Activated naive CD8-positive, alpha-beta T cell treated with anti-CD3 and anti-CD28 coated beads, Interleukin-2, amount 50 U/mL, for 24 hours (primary cell): ENCODE measurements at regions not wholly inside any gene's neighbourhood (a gene's known extent, or its start where the extent isn't known, plus 50 kb on each side); places are given as distances from the start of the nearest gene placed in this dataset.
"Not testable (repeated sequence)": the region's sequence is repeated elsewhere in the genome, so short reads cannot be mapped to it uniquely, and the experiment has no call there.

Source experiments
- ATAC-seq: fragments of 150-1000 bp; cut with Tn5 transposase; one replicate; pipeline ENCODE4 v1.10.0; 2021
- DNase-seq: peaks from one replicate; pipeline ENCODE4 v3.0.0; 2021
- H3K27ac Mint-ChIP-seq: one replicate; pipeline ENCODE4 v1.8.0; 2021; ENCODE audit warnings: mild to moderate bottlenecking, mixed read lengths
- H3K27me3 Mint-ChIP-seq: one replicate; pipeline ENCODE4 v1.8.0; 2021; ENCODE audit warnings: mixed read lengths
- H3K36me3 Mint-ChIP-seq: one replicate; pipeline ENCODE4 v1.8.0; 2021; ENCODE audit warnings: low read depth, mixed read lengths
- H3K4me1 Mint-ChIP-seq: one replicate; pipeline ENCODE4 v1.8.0; 2021; ENCODE audit warnings: mixed read lengths
- H3K4me3 Mint-ChIP-seq: one replicate; pipeline ENCODE4 v1.8.0; 2021; ENCODE audit warnings: mild to moderate bottlenecking, moderate library complexity, mixed read lengths
- H3K9me3 Mint-ChIP-seq: one replicate; pipeline ENCODE4 v1.8.0; 2021; ENCODE audit warnings: mixed read lengths

DNA sequence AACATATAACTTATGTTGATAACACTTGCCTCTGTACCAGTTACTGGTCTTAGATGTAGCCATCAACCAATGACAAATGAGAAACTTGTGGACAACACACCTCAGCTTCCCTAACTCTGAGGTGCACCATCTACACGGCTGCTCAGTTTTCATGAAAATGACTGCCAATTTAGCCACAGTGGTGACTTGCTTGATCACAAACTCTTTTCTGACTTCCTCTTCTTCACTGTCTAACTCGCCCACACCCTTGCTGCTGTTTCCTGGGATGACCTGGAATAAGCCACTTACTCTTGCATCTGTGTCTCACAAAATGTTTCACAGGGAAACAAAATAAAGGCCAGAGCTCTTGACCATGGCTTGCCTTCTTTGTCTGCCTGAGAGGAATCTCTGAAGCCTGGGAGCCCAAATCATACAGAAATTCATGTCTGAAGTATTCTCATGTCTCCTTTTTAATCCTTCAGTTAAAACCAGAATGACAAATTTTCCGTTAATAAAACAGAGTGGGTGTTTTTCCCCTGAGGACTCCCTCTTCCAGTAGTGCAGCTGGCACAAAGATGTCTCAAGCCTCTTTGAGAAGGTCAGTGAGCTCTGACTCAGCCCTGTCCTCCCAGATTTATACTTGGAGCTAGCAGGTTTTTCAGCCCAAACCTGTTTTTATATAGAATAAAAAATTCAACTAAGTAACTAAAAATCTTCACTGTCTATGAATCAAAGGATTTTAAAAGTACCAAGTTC, 126.5 kb upstream of the PAM start:
- no peaks in the 10 kb centered on the region for H3K4me1 Mint-ChIP-seq
- H3K9me3 Mint-ChIP-seq: peaks cover 4% of the 10 kb centered on the region
- ATAC-seq (peak; percentile 36), DNase-seq (no peak)
- H3K36me3 Mint-ChIP-seq: no peaks in the 10 kb centered on the region
- H3K4me3 Mint-ChIP-seq: no peak overlapping the region
- H3K27me3 Mint-ChIP-seq: peaks cover 4% of the 10 kb centered on the region
- H3K27ac Mint-ChIP-seq: no peak overlapping the region

DNA sequence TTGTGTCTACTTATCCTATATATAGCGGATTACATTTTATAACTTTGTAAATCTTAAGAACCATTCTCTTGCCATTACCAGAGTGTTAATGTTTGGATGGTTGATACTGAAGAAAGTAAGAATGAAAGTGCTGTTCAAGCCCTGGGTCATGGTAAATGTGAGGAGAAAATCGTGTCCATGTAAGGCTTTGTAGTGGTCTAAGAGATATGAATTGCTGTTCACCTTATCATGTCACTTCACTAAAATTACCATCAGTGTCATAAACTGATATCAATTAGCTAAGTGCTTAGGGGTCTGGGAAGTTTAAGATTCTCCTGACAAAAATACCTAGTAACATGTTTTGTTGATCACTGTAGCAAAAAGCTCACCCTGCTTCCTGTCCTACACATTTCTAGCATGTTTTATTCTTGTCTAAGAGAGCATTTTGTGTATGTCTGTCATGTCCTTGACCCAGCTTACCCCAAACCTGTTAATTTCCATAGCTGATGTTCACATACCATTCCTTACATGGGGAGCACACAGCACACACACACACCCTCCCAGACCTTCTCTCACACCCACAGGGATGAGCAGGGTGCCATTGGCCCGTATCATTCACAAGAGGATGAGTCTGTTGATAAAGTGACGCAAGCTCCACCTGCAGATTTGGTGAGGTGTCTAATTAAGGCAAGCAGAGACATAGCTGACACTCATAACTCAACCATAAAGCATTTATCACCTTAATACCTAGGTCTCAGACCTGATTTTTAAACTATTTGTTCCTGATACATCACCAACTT, 125.1 kb upstream of the PAM start:
- ATAC-seq: no peak
- H3K9me3 Mint-ChIP-seq: peaks cover 11% of the 10 kb centered on the region
- peaks cover 4% of the 10 kb centered on the region for H3K27me3 Mint-ChIP-seq

DNA sequence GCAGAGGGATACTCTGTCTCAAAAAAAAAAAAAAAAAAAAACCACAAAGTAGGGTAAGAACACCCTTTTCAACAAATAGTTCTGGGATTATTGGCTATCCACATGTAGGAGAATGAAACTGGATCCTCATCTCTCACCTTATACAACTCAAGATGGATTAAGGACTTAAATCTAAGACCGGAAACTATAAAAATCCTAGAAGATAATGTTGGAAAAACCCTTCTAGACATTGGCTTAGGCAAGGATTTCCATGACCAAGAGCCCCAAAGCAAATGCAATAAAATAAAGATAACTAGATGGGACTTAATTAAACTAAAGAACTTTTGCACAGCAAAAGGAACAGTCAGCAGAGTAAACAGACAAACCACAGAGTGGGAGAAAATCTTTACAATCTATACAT, 119.7 kb upstream of the PAM start:
- peaks cover 11% of the 10 kb centered on the region for H3K9me3 Mint-ChIP-seq
- not testable (repeated sequence) for H3K4me1 Mint-ChIP-seq, ATAC-seq, H3K36me3 Mint-ChIP-seq, H3K4me3 Mint-ChIP-seq, DNase-seq, H3K27ac Mint-ChIP-seq, H3K27me3 Mint-ChIP-seq

More for the DNA sequence above, 125.1 kb upstream of the PAM start:
- H3K36me3 Mint-ChIP-seq: no peaks in the 10 kb centered on the region
- no peak overlapping the region for H3K4me3 Mint-ChIP-seq
- no peak overlapping the region for H3K27ac Mint-ChIP-seq
- no peaks in the 10 kb centered on the region for H3K4me1 Mint-ChIP-seq
- DNase-seq: no peak

DNA sequence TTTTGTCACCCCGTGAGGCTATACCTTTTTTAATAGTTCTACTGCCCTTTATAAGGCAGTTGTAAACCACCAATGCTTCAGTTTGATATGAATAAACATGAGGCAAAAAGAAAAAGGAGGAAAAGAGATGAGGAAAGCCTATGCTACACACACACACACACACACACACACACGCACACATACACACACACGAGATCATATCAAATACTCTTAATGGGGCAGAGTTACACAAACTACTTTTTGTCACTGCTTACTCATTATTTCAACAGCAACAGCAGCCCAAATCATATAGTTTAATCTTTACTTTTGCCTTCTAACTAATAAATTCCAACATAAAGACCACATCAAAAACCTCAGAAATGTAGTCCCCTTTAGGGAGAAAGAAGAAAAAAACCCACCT, 116.8 kb upstream of the PAM start:
- Mint-ChIP-seq H3K27ac (no peak overlapping the region), H3K27me3 (no peaks in the 10 kb centered on the region), H3K4me3 (no peak overlapping the region), H3K36me3 (no peaks in the 10 kb centered on the region), H3K4me1 (no peaks in the 10 kb centered on the region), H3K9me3 (peaks cover 10% of the 10 kb centered on the region)
- ATAC-seq: no peak
- no peak for DNase-seq

DNA sequence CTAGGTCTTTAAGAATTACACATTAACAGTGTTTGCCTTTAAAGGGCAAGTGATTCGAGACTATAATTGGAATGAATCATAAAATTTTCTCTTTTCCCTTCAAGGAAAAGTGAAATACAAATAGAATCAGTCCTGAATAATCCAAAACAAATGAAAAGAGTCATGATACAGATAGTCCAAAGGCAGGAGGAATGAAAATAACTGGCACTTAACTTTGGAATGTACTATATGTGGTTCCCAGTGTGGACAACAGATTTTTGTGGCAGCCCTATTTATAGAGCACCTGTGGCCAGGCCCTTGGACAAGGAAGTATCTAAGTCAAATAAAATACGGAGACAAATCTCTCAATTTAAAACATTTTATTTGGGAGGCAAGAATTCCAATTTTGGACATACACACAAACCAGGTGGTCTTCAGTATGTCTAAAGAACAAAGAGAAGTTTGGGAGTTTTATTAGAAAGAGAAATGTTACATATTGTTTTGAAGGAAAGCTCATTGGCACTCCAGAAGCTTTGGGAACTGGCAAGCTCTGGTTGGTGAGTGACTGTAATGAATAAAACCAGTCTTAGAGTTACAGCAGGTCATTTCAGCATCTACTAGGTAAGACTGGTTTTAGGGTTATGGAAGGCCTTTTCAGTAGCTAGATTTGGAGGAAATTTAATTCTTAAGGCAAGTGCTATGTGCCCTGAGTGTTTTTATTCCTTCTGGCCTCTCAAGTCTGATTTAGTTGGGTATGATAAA, 116.0 kb upstream of the PAM start:
- Mint-ChIP-seq H3K4me1 (no peaks in the 10 kb centered on the region), H3K36me3 (no peaks in the 10 kb centered on the region), H3K9me3 (peaks cover 6% of the 10 kb centered on the region), H3K27me3 (peaks cover 3% of the 10 kb centered on the region), H3K27ac (no peak overlapping the region), H3K4me3 (no peak overlapping the region)
- no peak for DNase-seq
- no peak for ATAC-seq

DNA sequence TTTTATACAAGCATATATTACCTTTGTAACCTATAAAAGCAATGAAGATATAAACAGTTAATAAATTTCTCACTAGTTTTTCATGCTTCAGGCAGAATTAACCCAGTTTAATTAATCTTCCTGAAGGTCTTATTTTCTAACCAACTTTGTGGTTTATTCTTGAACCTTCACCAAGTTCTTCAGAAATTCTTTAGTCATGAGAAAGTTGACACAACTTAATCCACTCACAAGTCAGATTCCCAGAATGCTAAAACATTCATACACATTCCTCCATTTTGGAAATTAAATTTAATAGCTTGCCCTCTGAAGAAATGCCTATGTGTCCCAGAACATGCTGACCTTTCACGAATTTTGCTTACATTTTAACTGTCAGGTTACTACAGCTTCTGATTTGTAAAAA, 105.4 kb upstream of the PAM start:
- no peaks in the 10 kb centered on the region for H3K4me1 Mint-ChIP-seq
- H3K9me3 Mint-ChIP-seq: peaks cover 7% of the 10 kb centered on the region
- H3K27me3 Mint-ChIP-seq: peaks cover 6% of the 10 kb centered on the region
- H3K4me3 Mint-ChIP-seq: no peak overlapping the region
- H3K27ac Mint-ChIP-seq: no peak overlapping the region
- ATAC-seq (no peak), DNase-seq (no peak)
- H3K36me3 Mint-ChIP-seq: no peaks in the 10 kb centered on the region

DNA sequence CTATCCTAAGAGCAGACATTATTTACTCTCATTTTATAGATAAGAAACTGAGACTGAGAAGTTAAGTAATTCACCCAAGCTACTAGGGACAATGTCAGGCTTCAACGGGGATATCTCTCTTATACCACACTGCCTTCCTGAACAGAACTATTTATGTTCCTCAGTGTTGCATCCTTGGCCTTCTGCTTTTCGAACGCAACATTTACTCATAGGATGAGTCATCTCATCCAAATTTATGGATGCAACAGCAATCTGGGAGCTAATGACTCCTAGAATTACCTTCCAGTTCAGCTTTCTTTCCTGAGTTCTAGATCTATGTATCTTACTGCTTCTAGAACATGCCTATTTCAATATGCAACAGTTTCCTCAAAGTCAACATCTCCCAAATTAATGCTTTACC, 103.6 kb upstream of the PAM start:
- DNase-seq (no peak), ATAC-seq (no peak)
- Mint-ChIP-seq H3K27me3 (peaks cover 5% of the 10 kb centered on the region), H3K36me3 (no peaks in the 10 kb centered on the region), H3K9me3 (peaks cover 4% of the 10 kb centered on the region), H3K4me1 (no peaks in the 10 kb centered on the region), H3K27ac (no peak overlapping the region), H3K4me3 (no peak overlapping the region)

DNA sequence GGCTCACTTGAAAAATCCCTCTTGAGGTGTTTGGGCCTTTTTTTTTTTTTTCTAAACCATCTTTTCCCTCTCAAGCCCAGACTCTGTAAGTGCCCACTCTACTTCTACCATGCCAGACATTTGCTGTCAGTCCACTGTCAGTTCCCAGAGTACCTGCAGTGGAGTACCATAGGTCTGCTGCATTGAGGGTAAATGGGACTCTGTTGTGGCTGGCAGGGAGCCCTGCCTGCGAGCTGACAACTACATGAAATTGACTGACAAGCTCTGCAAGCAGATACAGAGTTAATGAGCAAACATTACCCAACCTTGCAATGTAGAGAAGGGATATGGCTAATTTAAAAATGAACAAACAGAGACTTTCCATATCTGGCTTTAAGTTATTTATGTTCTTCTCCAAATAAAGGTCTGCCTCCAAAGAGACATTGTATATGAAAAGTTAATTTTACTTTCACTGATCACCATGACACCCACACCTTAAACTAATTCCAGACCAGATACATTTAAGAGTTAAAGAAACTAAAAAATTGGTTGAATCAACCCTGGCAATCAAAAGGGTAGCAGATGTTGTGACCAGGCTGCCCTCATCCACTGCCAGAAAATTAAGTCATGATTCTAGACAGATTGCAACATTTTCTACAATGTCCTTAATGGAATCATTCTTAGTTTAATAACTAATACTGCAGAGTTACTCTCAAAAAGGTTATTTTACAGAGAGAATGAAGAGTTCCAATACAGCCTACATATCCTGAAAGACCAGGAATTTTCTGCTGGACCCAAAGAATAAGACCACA, 100.4 kb upstream of the PAM start:
- DNase-seq: no peak
- no peaks in the 10 kb centered on the region for H3K9me3 Mint-ChIP-seq
- H3K27me3 Mint-ChIP-seq: peaks cover 5% of the 10 kb centered on the region
- H3K4me1 Mint-ChIP-seq: no peaks in the 10 kb centered on the region
- H3K27ac Mint-ChIP-seq: no peak overlapping the region
- no peak for ATAC-seq
- H3K36me3 Mint-ChIP-seq: no peaks in the 10 kb centered on the region
- H3K4me3 Mint-ChIP-seq: no peak overlapping the region

DNA sequence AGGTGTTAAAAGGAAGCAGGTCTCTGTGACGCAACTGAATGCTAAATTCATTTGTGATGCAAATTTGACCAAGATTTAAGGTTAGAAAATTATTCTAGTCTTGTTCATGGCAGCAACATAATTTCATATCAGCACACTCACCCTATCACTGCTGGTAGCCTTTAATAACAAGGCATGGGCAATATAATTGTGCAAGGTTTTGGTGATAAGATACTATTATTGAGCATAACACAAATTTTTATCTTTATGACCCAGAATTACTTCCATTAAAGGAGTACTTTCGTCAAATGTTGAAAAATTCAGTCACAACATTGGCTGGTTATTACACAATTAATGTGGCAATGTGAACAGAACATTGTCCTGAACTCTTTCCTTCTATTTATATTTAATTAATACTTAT, 96.0 kb upstream of the PAM start:
- no peak overlapping the region for H3K27ac Mint-ChIP-seq
- H3K4me1 Mint-ChIP-seq: no peaks in the 10 kb centered on the region
- peaks cover 5% of the 10 kb centered on the region for H3K27me3 Mint-ChIP-seq
- H3K9me3 Mint-ChIP-seq: no peaks in the 10 kb centered on the region
- ATAC-seq (no peak), DNase-seq (no peak)
- no peaks in the 10 kb centered on the region for H3K36me3 Mint-ChIP-seq
- H3K4me3 Mint-ChIP-seq: no peak overlapping the region

DNA sequence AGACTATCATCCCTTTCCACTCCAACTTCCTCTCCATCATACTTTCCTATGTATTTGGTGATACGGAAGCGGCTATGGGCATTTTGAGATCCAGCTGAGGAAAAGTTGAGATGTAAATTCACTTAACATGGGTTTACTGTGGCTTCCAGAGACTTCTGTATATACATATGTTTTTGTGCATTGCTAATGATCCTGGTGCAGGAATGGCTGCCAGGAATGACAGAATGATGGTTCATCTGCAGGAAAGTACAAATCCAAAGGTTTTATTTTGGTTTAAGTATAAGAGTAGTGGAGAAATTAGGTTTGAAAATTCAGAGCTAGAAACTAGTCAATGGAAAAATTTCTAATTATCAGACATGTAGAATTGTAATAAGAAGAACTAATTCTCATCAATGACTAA, 95.0 kb upstream of the PAM start:
- H3K27ac Mint-ChIP-seq: no peak overlapping the region
- no peak for ATAC-seq
- H3K9me3 Mint-ChIP-seq: no peaks in the 10 kb centered on the region
- no peaks in the 10 kb centered on the region for H3K4me1 Mint-ChIP-seq
- H3K36me3 Mint-ChIP-seq: no peaks in the 10 kb centered on the region
- peaks cover 5% of the 10 kb centered on the region for H3K27me3 Mint-ChIP-seq
- no peak for DNase-seq
- H3K4me3 Mint-ChIP-seq: no peak overlapping the region

DNA sequence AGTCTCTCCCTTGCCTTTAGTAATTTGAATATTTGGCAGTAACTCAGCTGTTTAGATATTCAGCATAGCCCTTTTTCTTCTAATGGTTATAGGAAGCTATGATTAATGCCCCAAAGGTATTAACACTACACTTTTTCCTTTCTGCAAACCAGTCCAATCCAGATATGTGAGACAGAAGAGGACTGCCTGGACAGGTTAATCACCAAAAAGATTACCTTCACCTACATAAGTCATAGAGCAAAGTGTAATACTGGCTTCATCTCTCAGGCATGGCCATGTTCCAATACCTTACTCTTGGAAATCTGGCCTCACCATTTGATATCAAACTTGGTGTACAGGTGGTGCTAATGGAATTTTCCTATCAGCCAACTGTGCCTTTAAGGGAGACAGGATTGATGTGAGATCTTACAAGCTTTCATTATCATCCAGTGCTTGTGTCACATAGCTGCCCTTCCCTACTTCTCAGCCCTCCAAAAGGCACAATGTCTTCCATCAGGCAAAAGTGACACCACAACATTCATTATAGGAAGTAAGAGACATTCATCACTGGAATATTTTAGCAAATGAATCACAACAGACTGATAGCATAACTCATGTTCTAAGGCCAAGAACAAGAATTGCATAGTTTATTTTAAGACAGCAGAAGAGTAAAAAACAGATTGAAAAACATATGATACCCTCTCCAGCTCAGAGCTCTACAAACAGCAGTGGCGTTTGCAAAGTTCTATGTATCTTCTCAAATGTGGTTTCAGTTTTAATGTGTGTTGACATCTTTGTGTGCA, 91.2 kb upstream of the PAM start:
- no peak overlapping the region for H3K4me3 Mint-ChIP-seq
- no peaks in the 10 kb centered on the region for H3K4me1 Mint-ChIP-seq
- H3K27me3 Mint-ChIP-seq: no peaks in the 10 kb centered on the region
- no peaks in the 10 kb centered on the region for H3K9me3 Mint-ChIP-seq
- no peak for DNase-seq
- no peak overlapping the region for H3K27ac Mint-ChIP-seq
- H3K36me3 Mint-ChIP-seq: no peaks in the 10 kb centered on the region
- no peak for ATAC-seq

DNA sequence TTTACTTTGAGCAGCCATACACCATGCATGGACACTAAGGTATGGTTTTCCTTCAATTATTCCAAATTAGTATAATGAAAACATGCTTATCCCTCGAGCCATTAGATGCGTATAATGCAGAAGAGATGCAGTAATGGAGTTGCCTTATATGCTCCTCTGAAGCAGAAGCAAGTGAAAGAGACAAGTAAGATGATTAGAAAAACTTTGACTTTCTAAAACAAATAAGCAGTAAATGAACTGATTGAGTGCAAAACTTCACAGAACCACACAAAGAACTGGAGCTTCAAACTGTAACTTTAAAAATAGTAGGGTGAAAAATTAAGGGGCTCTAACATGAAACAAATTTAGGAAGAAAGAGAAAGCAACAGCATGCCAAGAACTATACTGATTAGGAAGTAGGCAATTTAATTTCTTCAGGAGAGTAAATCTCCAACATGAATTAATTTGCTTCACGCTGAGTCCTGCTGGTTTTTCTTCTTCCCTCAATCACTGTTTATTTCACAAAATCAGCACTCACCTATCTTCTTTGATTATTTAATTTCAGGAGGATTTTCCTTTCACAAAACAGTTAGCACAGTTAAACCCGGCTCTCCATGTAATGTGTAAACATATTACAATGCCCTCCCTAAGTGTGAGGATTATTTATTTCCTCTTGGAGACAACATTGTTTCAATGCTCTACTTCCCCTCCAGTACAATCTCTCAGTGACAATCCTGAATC, 90.3 kb upstream of the PAM start:
- no peaks in the 10 kb centered on the region for H3K36me3 Mint-ChIP-seq

DNA sequence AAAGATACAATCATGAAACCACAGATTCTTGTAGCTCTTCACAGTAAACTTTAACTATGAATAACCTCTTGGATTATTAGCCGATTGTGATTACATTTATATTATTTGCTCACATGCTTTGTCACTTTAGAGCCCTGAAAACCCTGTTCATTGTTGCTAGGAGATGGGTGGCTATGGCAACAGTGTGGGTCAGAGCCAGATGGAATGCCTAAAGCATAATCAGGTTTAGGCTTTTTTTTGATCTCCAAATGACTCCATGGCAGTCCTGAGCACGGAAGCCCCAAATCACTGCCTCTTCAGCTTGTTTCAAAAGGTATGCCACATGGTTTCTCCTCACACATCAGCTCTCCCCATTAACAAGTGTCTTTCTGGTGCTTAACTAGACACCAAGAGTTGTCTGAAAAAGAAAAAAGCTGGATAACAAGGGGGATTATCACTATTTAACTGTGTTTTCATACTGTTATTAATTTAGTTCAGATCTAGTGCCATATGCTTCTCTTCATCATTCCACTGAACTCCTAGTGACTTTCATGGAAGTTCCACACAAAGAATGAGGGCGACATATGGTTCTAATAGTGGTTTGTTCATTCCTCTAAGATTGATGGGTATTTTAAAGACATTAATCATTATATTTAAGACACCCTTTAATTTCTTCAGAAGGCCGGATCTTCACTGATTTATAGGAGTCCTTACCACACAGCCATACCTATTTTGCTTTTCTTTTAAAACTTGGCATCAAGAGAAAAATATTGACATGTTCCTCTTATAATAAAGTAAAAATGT, 88.8 kb upstream of the PAM start:
- ATAC-seq: no peak
- peaks cover 4% of the 10 kb centered on the region for H3K27me3 Mint-ChIP-seq
- no peak overlapping the region for H3K27ac Mint-ChIP-seq
- no peaks in the 10 kb centered on the region for H3K9me3 Mint-ChIP-seq
- no peak for DNase-seq
- no peaks in the 10 kb centered on the region for H3K36me3 Mint-ChIP-seq
- no peaks in the 10 kb centered on the region for H3K4me1 Mint-ChIP-seq
- H3K4me3 Mint-ChIP-seq: no peak overlapping the region

More for the DNA sequence above, 90.3 kb upstream of the PAM start:
- Mint-ChIP-seq H3K4me1 (no peaks in the 10 kb centered on the region), H3K4me3 (no peak overlapping the region), H3K27ac (no peak overlapping the region), H3K9me3 (no peaks in the 10 kb centered on the region), H3K27me3 (no peaks in the 10 kb centered on the region)
- ATAC-seq (no peak), DNase-seq (no peak)
